Activated B cell treated with CpG ODN at 0.5 μM for 24 hours (primary cell): ENCODE measurements at regions not wholly inside any gene's neighbourhood (a gene's known extent, or its start where the extent isn't known, plus 50 kb on each side); places are given as distances from the start of the nearest gene placed in this dataset.

Experiments
- ATAC-seq: fragments of 200-7000 bp; cut with Tn5 transposase; one replicate; pipeline ENCODE4 v1.10.0; 2021; ENCODE audit warnings: low read depth, mild to moderate bottlenecking, moderate library complexity
- CTCF ChIA-PET: fragments of 350-600 bp; sonication (Branson Sonifier 250); formaldehyde crosslinking; loops from one replicate; lab custom pipeline; 2021; ENCODE audit warnings: antibody characterized with exemption; lab: Charles Lee
- POLR2A ChIA-PET: fragments of 350-600 bp; sonication (Branson Sonifier 250); formaldehyde crosslinking; loops from one replicate; lab custom pipeline; 2021; ENCODE audit warnings: antibody characterized with exemption; lab: Charles Lee
- DNase-seq: peaks from one replicate; pipeline ENCODE4 v3.0.0; 2022
- H3K27ac Mint-ChIP-seq: one replicate; pipeline ENCODE4 v1.8.0; 2020; ENCODE audit warnings: mixed read lengths
- H3K27me3 Mint-ChIP-seq: one replicate; pipeline ENCODE4 v1.8.0; 2021; ENCODE audit warnings: mixed read lengths
- H3K36me3 Mint-ChIP-seq: one replicate; pipeline ENCODE4 v1.8.0; 2021; ENCODE audit warnings: low read depth, mixed read lengths
- H3K4me1 Mint-ChIP-seq: one replicate; pipeline ENCODE4 v1.8.0; 2021; ENCODE audit warnings: mixed read lengths
- H3K4me3 Mint-ChIP-seq: one replicate; pipeline ENCODE4 v1.8.0; 2020; ENCODE audit warnings: mild to moderate bottlenecking, mixed read lengths
- H3K9me3 Mint-ChIP-seq: one replicate; pipeline ENCODE4 v1.8.0; 2020; ENCODE audit warnings: mixed read lengths
- CTCF ChIP-seq: fragments of 200-600 bp; IDR thresholded peaks from one replicate; pipeline ENCODE4 v1.8.0; 2022; ENCODE audit warnings: antibody characterized with exemption, mild to moderate bottlenecking
- intact Hi-C: fragments of 100-400 bp; cut with micrococcal nuclease; formaldehyde crosslinking; loops from one replicate; pipeline ENCODE4 v1.15.1; 2024

- intact Hi-C loops = no loop called here
- H3K4me1 Mint-ChIP-seq = no peaks in the 10 kb centered on the region
- peaks cover 9% of the 10 kb centered on the region for H3K27me3 Mint-ChIP-seq
- ChIA-PET POLR2A (no interaction called here), CTCF (no interaction called here)
- no peak overlapping the region for H3K27ac Mint-ChIP-seq
- DNase-seq (no peak), ATAC-seq (no peak)
- H3K36me3 Mint-ChIP-seq = no peaks in the 10 kb centered on the region
- H3K9me3 Mint-ChIP-seq = no peaks in the 10 kb centered on the region
- no peak for TF ChIP-seq CTCF
- H3K4me3 Mint-ChIP-seq = no peak overlapping the region
Measured at GRCh38 chr5:169499990-169500505, 83.5 kb upstream of the SPDL1 start.

- ChIA-PET POLR2A (no interaction called here), CTCF (no interaction called here)
- no peaks in the 10 kb centered on the region for H3K36me3 Mint-ChIP-seq
- DNase-seq = no peak
- no peaks in the 10 kb centered on the region for H3K9me3 Mint-ChIP-seq
- no peak for TF ChIP-seq CTCF
- peaks cover 4% of the 10 kb centered on the region for H3K27me3 Mint-ChIP-seq
- H3K4me1 Mint-ChIP-seq = no peaks in the 10 kb centered on the region
- intact Hi-C loops = no loop called here
- ATAC-seq = no peak
- H3K27ac Mint-ChIP-seq = no peak overlapping the region
- no peak overlapping the region for H3K4me3 Mint-ChIP-seq
Measured at GRCh38 chr5:169496878-169497277, 86.7 kb upstream of the SPDL1 start.

GRCh38 chr5:169494941-169495548 lies 88.5 kb upstream of the SPDL1 start:
- Mint-ChIP-seq H3K27me3 (peaks cover 4% of the 10 kb centered on the region), H3K9me3 (no peaks in the 10 kb centered on the region), H3K27ac (no peak overlapping the region), H3K36me3 (no peaks in the 10 kb centered on the region), H3K4me1 (no peaks in the 10 kb centered on the region), H3K4me3 (no peak overlapping the region)
- no peak for TF ChIP-seq CTCF
- ChIA-PET CTCF (no interaction called here), POLR2A (no interaction called here)
- no peak for ATAC-seq
- DNase-seq = no peak
- intact Hi-C loops = no loop called here

GRCh38 chr5:169494383-169494935 lies 89.1 kb upstream of the SPDL1 start:
- peaks cover 4% of the 10 kb centered on the region for H3K27me3 Mint-ChIP-seq
- no peaks in the 10 kb centered on the region for H3K4me1 Mint-ChIP-seq
- ATAC-seq (no peak), DNase-seq (no peak)
- ChIA-PET CTCF (no interaction called here), POLR2A (no interaction called here)
- no peak overlapping the region for H3K4me3 Mint-ChIP-seq
- no peaks in the 10 kb centered on the region for H3K9me3 Mint-ChIP-seq
- H3K27ac Mint-ChIP-seq = no peak overlapping the region
- no peaks in the 10 kb centered on the region for H3K36me3 Mint-ChIP-seq
- TF ChIP-seq CTCF = no peak
- intact Hi-C loops = no loop called here

GRCh38 chr5:169474226-169474625 lies 109.3 kb upstream of the SPDL1 start:
- ChIA-PET POLR2A (no interaction called here), CTCF (no interaction called here)
- ATAC-seq (no peak), DNase-seq (no peak)
- intact Hi-C loops = no loop called here
- H3K9me3 Mint-ChIP-seq = peaks cover 12% of the 10 kb centered on the region
- H3K4me3 Mint-ChIP-seq = no peak overlapping the region
- TF ChIP-seq CTCF = no peak
- no peak overlapping the region for H3K27ac Mint-ChIP-seq
- H3K4me1 Mint-ChIP-seq = no peaks in the 10 kb centered on the region
- peaks cover 3% of the 10 kb centered on the region for H3K27me3 Mint-ChIP-seq
- H3K36me3 Mint-ChIP-seq = no peaks in the 10 kb centered on the region
